T-cell (primary cell): ENCODE measurements at regions not wholly inside any gene's neighbourhood (a gene's known extent, or its start where the extent isn't known, plus 50 kb on each side); places are given as distances from the start of the nearest gene placed in this dataset.

Experiments used
- ATAC-seq, 4 experiments: fragments of 200-7000 bp in 3 of 4; fragments of 150-1000 bp in 1 of 4; cut with Tn5 transposase; replicated peaks in 1 of 4; 1 replicate in 3 of 4; 2 replicates in 1 of 4; pipeline ENCODE4 v1.10.0; 2021; ENCODE audit warnings: moderate library complexity in 3 of 4, mild to moderate bottlenecking in 2 of 4, moderate number of reproducible peaks in 1 of 4
- CTCF ChIA-PET, 2 donors: fragments of 300-600 bp; sonication (Branson Sonifier 250); formaldehyde crosslinking; loops; one replicate each; lab custom pipeline; 2022; ENCODE audit warnings: antibody characterized with exemption in 2 of 2; lab: Charles Lee
- POLR2A ChIA-PET, 2 donors: fragments of 300-600 bp; sonication (Branson Sonifier 250); formaldehyde crosslinking; loops; one replicate each; lab custom pipeline; 2022; ENCODE audit warnings: antibody characterized with exemption in 2 of 2; lab: Charles Lee
- DNase-seq, 35 experiments: peaks; one replicate each; pipeline versions ENCODE4 v3.0.0 to v3.0.0-alpha.2; 2013 to 2023
- H3K27ac ChIP-seq: one replicate; pipeline ENCODE4 v1.5.1; 2013; ENCODE audit warnings: low read length
- H3K27me3 ChIP-seq, 2 experiments: replicated peaks in 1 of 2; 1 replicate in 1 of 2; 2 replicates in 1 of 2; pipeline versions ENCODE4 v1.6.1 to v1.7.0; 2013; ENCODE audit warnings: low read length in 1 of 2, mixed read lengths in 1 of 2; ENCODE audit not compliant: control insufficient read depth in 2 of 2, insufficient read depth in 2 of 2; ENCODE audit errors: extremely low read depth in 1 of 2
- H3K36me3 ChIP-seq, 2 donors: 1 replicate in 1 of 2; 2 replicates in 1 of 2; pipeline versions ENCODE4 v1.6.1 to v1.7.0; 2013; ENCODE audit warnings: low read length in 1 of 2; ENCODE audit not compliant: control insufficient read depth in 2 of 2, insufficient read depth in 1 of 2; ENCODE audit errors: extremely low read depth in 1 of 2
- H3K4me1 ChIP-seq, 2 experiments: 1 replicate in 1 of 2; 2 replicates in 1 of 2; pipeline versions ENCODE4 v1.6.1 to v1.7.0; 2013; ENCODE audit warnings: low read length in 2 of 2, mixed read lengths in 1 of 2; ENCODE audit not compliant: insufficient read depth in 2 of 2, control insufficient read depth in 1 of 2; ENCODE audit errors: extremely low read depth in 1 of 2
- H3K4me3 ChIP-seq, 2 donors: 1 replicate in 1 of 2; 2 replicates in 1 of 2; pipeline versions ENCODE4 v1.5.1 to v1.7.0; 2013; ENCODE audit warnings: mild to moderate bottlenecking in 2 of 2, low read length in 1 of 2, moderate library complexity in 1 of 2; ENCODE audit not compliant: control insufficient read depth in 1 of 2; ENCODE audit errors: extremely low read depth in 1 of 2
- H3K9me3 ChIP-seq: 2 replicates; pipeline ENCODE4 v1.7.0; 2013
- H3K27ac Mint-ChIP-seq, 2 donors: one replicate each; pipeline ENCODE4 v1.8.0; 2020 to 2021; ENCODE audit warnings: mild to moderate bottlenecking in 2 of 2, mixed read lengths in 2 of 2
- H3K27me3 Mint-ChIP-seq, 2 donors: one replicate each; pipeline ENCODE4 v1.8.0; 2021 to 2022; ENCODE audit warnings: mixed read lengths in 2 of 2
- H3K36me3 Mint-ChIP-seq: one replicate; pipeline ENCODE4 v1.8.0; 2021; ENCODE audit warnings: mixed read lengths
- H3K4me1 Mint-ChIP-seq, 3 donors: one replicate each; pipeline ENCODE4 v1.8.0; 2020 to 2022; ENCODE audit warnings: mixed read lengths in 3 of 3, mild to moderate bottlenecking in 1 of 3
- H3K4me3 Mint-ChIP-seq, 3 donors: one replicate each; pipeline ENCODE4 v1.8.0; 2020 to 2022; ENCODE audit warnings: mild to moderate bottlenecking in 3 of 3, mixed read lengths in 3 of 3, moderate library complexity in 3 of 3
- H3K9me3 Mint-ChIP-seq, 3 donors: one replicate each; pipeline ENCODE4 v1.8.0; 2020 to 2022; ENCODE audit warnings: mixed read lengths in 3 of 3
- WGBS: methylation state at CpG from one replicate; pipeline ENCODE4 v1.1.5; 2013; ENCODE audit warnings: missing lambda C conversion rate; ENCODE audit not compliant: insufficient coverage; 5-methylcytosine and 5-hydroxymethylcytosine counted together

- Mint-ChIP-seq H3K4me1 (no peaks in the 10 kb centered on the region), H3K36me3 (no peaks in the 10 kb centered on the region), H3K27ac (no peak overlapping the region), H3K27me3 (no peaks in the 10 kb centered on the region), H3K4me3 (no peak overlapping the region), H3K9me3 (peaks cover 0 to 3% (median 0%) of the 10 kb centered on the region in 3 donors)
- Histone ChIP-seq H3K4me1 (no peaks in the 10 kb centered on the region), H3K4me3 (no peak overlapping the region), H3K9me3 (no peaks in the 10 kb centered on the region), H3K27me3 (no peaks in the 10 kb centered on the region), H3K27ac (no peak overlapping the region), H3K36me3 (no peaks in the 10 kb centered on the region)
- no CpG with 5 or more reads among the region's 2 CpGs for WGBS
- ChIA-PET CTCF (no interaction called here), POLR2A (no interaction called here)
- DNase-seq: no peak
- no peak for ATAC-seq
Measured at GRCh38 chr6:95230071-95230740, 347.1 kb upstream of the MANEA start.

- no peak overlapping the region for H3K27ac Mint-ChIP-seq
- H3K27me3 ChIP-seq: no peaks in the 10 kb centered on the region
- no peak for ATAC-seq
- no peaks in the 10 kb centered on the region for H3K9me3 Mint-ChIP-seq
- ChIA-PET POLR2A (no interaction called here), CTCF (no interaction called here)
- H3K9me3 ChIP-seq: no peaks in the 10 kb centered on the region
- no peaks in the 10 kb centered on the region for H3K27me3 Mint-ChIP-seq
- H3K27ac ChIP-seq: no peak overlapping the region
- no peak overlapping the region for H3K4me3 Mint-ChIP-seq
- H3K36me3 ChIP-seq: no peaks in the 10 kb centered on the region
- no peaks in the 10 kb centered on the region for H3K4me1 Mint-ChIP-seq
- no peak overlapping the region for H3K4me3 ChIP-seq
- DNase-seq: no peak
- H3K36me3 Mint-ChIP-seq: no peaks in the 10 kb centered on the region
- H3K4me1 ChIP-seq: no peaks in the 10 kb centered on the region
Measured at GRCh38 chr6:95231416-95231815, 345.9 kb upstream of the MANEA start.

GRCh38 chr6:95232446-95232845 lies 344.9 kb upstream of the MANEA start:
- Mint-ChIP-seq H3K9me3 (peaks cover 0 to 3% (median 0%) of the 10 kb centered on the region in 3 donors), H3K4me3 (no peak overlapping the region), H3K27me3 (no peaks in the 10 kb centered on the region), H3K36me3 (no peaks in the 10 kb centered on the region), H3K4me1 (no peaks in the 10 kb centered on the region), H3K27ac (no peak overlapping the region)
- ChIA-PET CTCF (no interaction called here), POLR2A (no interaction called here)
- DNase-seq (no peak), ATAC-seq (no peak)
- WGBS: 94% methylated on average over 2 of the region's 4 CpGs
- Histone ChIP-seq H3K27me3 (no peaks in the 10 kb centered on the region), H3K27ac (no peak overlapping the region), H3K36me3 (no peaks in the 10 kb centered on the region), H3K4me3 (no peak overlapping the region), H3K9me3 (no peaks in the 10 kb centered on the region), H3K4me1 (no peaks in the 10 kb centered on the region)

GRCh38 chr6:95233879-95234278 lies 343.5 kb upstream of the MANEA start:
- no peak for DNase-seq
- ATAC-seq: no peak

GRCh38 chr6:95240514-95240913 lies 336.8 kb upstream of the MANEA start:
- H3K4me1 Mint-ChIP-seq: no peaks in the 10 kb centered on the region
- H3K4me3 Mint-ChIP-seq: no peak overlapping the region
- ATAC-seq (no peak), DNase-seq (no peak)
- no peaks in the 10 kb centered on the region for H3K4me1 ChIP-seq
- H3K27me3 Mint-ChIP-seq: no peaks in the 10 kb centered on the region
- H3K27ac ChIP-seq: no peak overlapping the region
- H3K4me3 ChIP-seq: no peak overlapping the region
- no peaks in the 10 kb centered on the region for H3K36me3 ChIP-seq
- H3K36me3 Mint-ChIP-seq: no peaks in the 10 kb centered on the region
- no peaks in the 10 kb centered on the region for H3K27me3 ChIP-seq
- H3K27ac Mint-ChIP-seq: no peak overlapping the region
- POLR2A ChIA-PET: no interaction called here
- CTCF ChIA-PET: no interaction called here
- peaks cover 0 to 3% (median 0%) of the 10 kb centered on the region in 3 donors for H3K9me3 Mint-ChIP-seq
- H3K9me3 ChIP-seq: no peaks in the 10 kb centered on the region

More at GRCh38 chr6:95233879-95234278, 343.5 kb upstream of the MANEA start:
- H3K4me3 ChIP-seq: no peak overlapping the region
- ChIA-PET POLR2A (no interaction called here), CTCF (no interaction called here)
- Mint-ChIP-seq H3K4me1 (no peaks in the 10 kb centered on the region), H3K27ac (no peak overlapping the region), H3K4me3 (no peak overlapping the region), H3K36me3 (no peaks in the 10 kb centered on the region), H3K27me3 (no peaks in the 10 kb centered on the region), H3K9me3 (peaks cover 0 to 3% (median 0%) of the 10 kb centered on the region in 3 donors)
- H3K36me3 ChIP-seq: no peaks in the 10 kb centered on the region
- no CpG with 5 or more reads among the region's 9 CpGs for WGBS
- H3K27ac ChIP-seq: no peak overlapping the region
- no peaks in the 10 kb centered on the region for H3K27me3 ChIP-seq
- no peaks in the 10 kb centered on the region for H3K9me3 ChIP-seq
- no peaks in the 10 kb centered on the region for H3K4me1 ChIP-seq

- no peaks in the 10 kb centered on the region for H3K4me1 ChIP-seq
- Mint-ChIP-seq H3K4me3 (no peak overlapping the region), H3K27ac (no peak overlapping the region), H3K4me1 (no peaks in the 10 kb centered on the region), H3K36me3 (no peaks in the 10 kb centered on the region), H3K9me3 (no peaks in the 10 kb centered on the region), H3K27me3 (no peaks in the 10 kb centered on the region)
- H3K4me3 ChIP-seq: no peak overlapping the region
- no peaks in the 10 kb centered on the region for H3K27me3 ChIP-seq
- CTCF ChIA-PET: no interaction called here
- H3K36me3 ChIP-seq: no peaks in the 10 kb centered on the region
- POLR2A ChIA-PET: no interaction called here
- DNase-seq (no peak), ATAC-seq (no peak)
- no CpG with 5 or more reads among the region's 1 CpG for WGBS
- no peaks in the 10 kb centered on the region for H3K9me3 ChIP-seq
- no peak overlapping the region for H3K27ac ChIP-seq
Measured at GRCh38 chr6:95242560-95242959, 334.8 kb upstream of the MANEA start.

GRCh38 chr6:95243053-95243452 lies 334.3 kb upstream of the MANEA start:
- CTCF ChIA-PET: no interaction called here
- no peak overlapping the region for H3K27ac ChIP-seq
- no peaks in the 10 kb centered on the region for H3K36me3 ChIP-seq
- Mint-ChIP-seq H3K9me3 (no peaks in the 10 kb centered on the region), H3K27ac (no peak overlapping the region), H3K4me3 (no peak overlapping the region), H3K27me3 (no peaks in the 10 kb centered on the region), H3K4me1 (no peaks in the 10 kb centered on the region), H3K36me3 (no peaks in the 10 kb centered on the region)
- H3K4me1 ChIP-seq: no peaks in the 10 kb centered on the region
- ATAC-seq (no peak), DNase-seq (no peak)
- POLR2A ChIA-PET: no interaction called here
- no peaks in the 10 kb centered on the region for H3K27me3 ChIP-seq
- no peak overlapping the region for H3K4me3 ChIP-seq
- no peaks in the 10 kb centered on the region for H3K9me3 ChIP-seq
